OCI-LY1 (cell line): ENCODE measurements at regions not wholly inside any gene's neighbourhood (a gene's known extent, or its start where the extent isn't known, plus 50 kb on each side); places are given as distances from the start of the nearest gene placed in this dataset.
"Not testable (repeated sequence)": the region's sequence is repeated elsewhere in the genome, so short reads cannot be mapped to it uniquely, and the experiment has no call there.

Experiments used
- CTCF ChIP-seq: fragments of 200-600 bp; sonication (generic), shearing (Covaris generic); IDR thresholded peaks from 2 replicates; pipeline ENCODE4 v1.5.1; 2017; ENCODE audit warnings: mild to moderate bottlenecking, antibody characterized with exemption, low read length, moderate library complexity, mixed read lengths
- EZH2 ChIP-seq: fragments of 200-600 bp; sonication (generic), shearing (Covaris generic); IDR thresholded peaks from 2 replicates; pipeline ENCODE4 v1.8.0; 2017; ENCODE audit warnings: borderline replicate concordance, mixed run types, mild to moderate bottlenecking, antibody characterized with exemption, low read length, moderate library complexity, mixed read lengths

DNA sequence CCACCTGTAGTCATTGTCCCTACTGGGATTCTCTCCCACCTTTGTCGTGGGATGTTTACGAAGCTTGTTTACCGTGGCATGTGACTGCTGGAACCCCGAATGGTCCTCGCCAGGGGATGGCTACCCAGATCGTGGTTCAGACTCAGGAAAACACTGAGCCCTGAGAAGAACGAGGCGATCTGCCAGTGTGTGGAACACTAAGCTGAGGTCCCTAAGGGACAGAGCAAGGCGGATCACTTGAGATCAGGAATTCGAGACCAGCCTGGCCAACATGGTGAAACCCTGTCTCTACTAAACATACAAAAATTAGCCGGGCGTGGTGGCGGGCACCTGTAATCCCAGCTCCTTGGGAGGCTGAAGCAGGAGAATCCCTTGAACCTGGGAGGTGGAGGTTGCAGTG is 70.7 kb downstream of the DIO3 start:
- not testable (repeated sequence) for TF ChIP-seq CTCF, EZH2
